Heart left ventricle (tissue), 16 donors: ENCODE measurements at regions not wholly inside any gene's neighbourhood (a gene's known extent, or its start where the extent isn't known, plus 50 kb on each side); places are given as distances from the start of the nearest gene placed in this dataset.
"Not testable (repeated sequence)": the region's sequence is repeated elsewhere in the genome, so short reads cannot be mapped to it uniquely, and the experiment has no call there.

Experiments
- ATAC-seq, 4 donors: fragments of 200-7000 bp; cut with Tn5 transposase; one replicate each; pipeline ENCODE4 v1.9.1; 2020 to 2022; ENCODE audit warnings: moderate library complexity in 4 of 4, mild to moderate bottlenecking in 3 of 4, moderate number of reproducible peaks in 1 of 4
- DNase-seq, 5 donors: peaks; one replicate each; pipeline ENCODE4 v3.0.0-alpha.2; 2020
- H3K27ac ChIP-seq, 12 donors: fragments of 200-600 bp; sonication (generic) in 4 of 12; one replicate each; pipeline versions ENCODE4 v1.5.0 to v1.8.0; 2016 to 2022; ENCODE audit warnings: mild to moderate bottlenecking in 2 of 12
- H3K27me3 ChIP-seq, 9 donors: fragments of 200-600 bp; sonication (generic) in 2 of 9; one replicate each; pipeline versions ENCODE4 v1.5.1 to v1.8.0; 2016 to 2022; ENCODE audit warnings: mild to moderate bottlenecking in 3 of 9
- H3K36me3 ChIP-seq, 9 donors: fragments of 200-600 bp; sonication (generic) in 2 of 9; one replicate each; pipeline versions ENCODE4 v1.5.0 to v1.8.0; 2018 to 2022; ENCODE audit warnings: mild to moderate bottlenecking in 2 of 9
- H3K4me1 ChIP-seq, 12 donors: fragments of 200-600 bp; sonication (generic) in 4 of 12; one replicate each; pipeline versions ENCODE4 v1.5.0 to v1.8.0; 2016 to 2022; ENCODE audit warnings: mild to moderate bottlenecking in 3 of 12
- H3K4me3 ChIP-seq, 12 donors: fragments of 200-600 bp; sonication (generic) in 4 of 12; one replicate each; pipeline versions ENCODE4 v1.5.0 to v1.8.0; 2017 to 2022; ENCODE audit warnings: mild to moderate bottlenecking in 9 of 12, moderate library complexity in 4 of 12
- H3K9me3 ChIP-seq, 12 donors: fragments of 200-600 bp; sonication (generic) in 4 of 12; one replicate each; pipeline versions ENCODE4 v1.5.0 to v1.8.0; 2016 to 2022; ENCODE audit warnings: mild to moderate bottlenecking in 1 of 12
- CTCF ChIP-seq, 12 donors: fragments of 200-600 bp; sonication (generic) in 4 of 12; IDR thresholded peaks; one replicate each; pipeline versions ENCODE4 v1.5.0 to v1.8.0; 2018 to 2022; ENCODE audit warnings: antibody characterized with exemption in 12 of 12, mild to moderate bottlenecking in 5 of 12
- POLR2A ChIP-seq, 2 donors: fragments of 450-650 bp; IDR thresholded peaks; one replicate each; pipeline ENCODE4 v1.6.1; 2017; ENCODE audit warnings: antibody characterized with exemption in 2 of 2, mild to moderate bottlenecking in 2 of 2, moderate library complexity in 2 of 2
- WGBS, 4 donors: extraction: QIAGEN DNeasy Blood & Tissue Kit in 2 of 4; methylation state at CpG; one replicate each; pipeline versions ENCODE4 v1.1.5 to v1.1.7; 2013 to 2018; 5-methylcytosine and 5-hydroxymethylcytosine counted together
- intact Hi-C, 10 donors: fragments of 100-400 bp; cut with DNase I; formaldehyde crosslinking; loops; one replicate each; pipeline versions ENCODE4 v1.11.1 to v1.14.2; 2022
- donor health status: ischemic (EF 13 %, LVEDD 7.1; RV severe dilation, severe dysfunction).
- donor health status: healthy with polysubstance abuse.
- donor health status: DM: no; HTN: yes; CAD: no.
- donor health status: DM: no; HTN: no; CAD: no.
- donor health status: ischemic (EF 25% LVEDD 6.9; RV normal size, moderate dysfunction).
- donor health status: ischemic (EF 25% LVEDD 5.7; RV mildly dilated, moderate dysfunction).
- donor health status: healthy.
- donor health status: DM: yes; HTN: yes; CAD: no.
- donor health status: ischemic (EF 35%, LVEDD 5.7; RV mildly dilated, moderate dysfunction).
- donor health status: nonischemic (EF 11% LVEDD 7.7; RV severe dilation, severe dysfunction).
- donor health status: DM: yes; HTN: yes; CAD: no.
- donor health status: PGD.
- donor health status: ischemic (EF 29% LVEDD 5.4; RV normal size, mild dysfunction).
- donor health status: nonischemic (EF 23%, LVEDD 6.1; RV moderate dilation, normal function).

GRCh38 chr2:89828416-89828815, 1136.9 kb downstream of the RPIA start:
- peaks cover 0 to 56% (median 1%) of the 10 kb centered on the region in 12 donors for H3K9me3 ChIP-seq
- H3K4me3 ChIP-seq, H3K36me3 ChIP-seq, intact Hi-C loops, H3K4me1 ChIP-seq, H3K27ac ChIP-seq, DNase-seq, ATAC-seq, H3K27me3 ChIP-seq: not testable (repeated sequence)
- WGBS, 4 donors, result 61 to 69% (median 63%) methylated on average over 4 of the region's 4 CpGs

- H3K27me3 ChIP-seq, H3K27ac ChIP-seq, H3K4me1 ChIP-seq, intact Hi-C loops, DNase-seq, H3K4me3 ChIP-seq, H3K36me3 ChIP-seq: not testable (repeated sequence)
- 49 to 62% (median 56%) methylated on average over 8 of the region's 8 CpGs for WGBS, 4 donors
- peak; percentile 34 to 58 (median 56) for ATAC-seq
- peaks cover 0 to 54% (median 1%) of the 10 kb centered on the region in 12 donors for H3K9me3 ChIP-seq
Measured at GRCh38 chr2:89828961-89829631, 1137.6 kb downstream of the RPIA start.

DNA sequence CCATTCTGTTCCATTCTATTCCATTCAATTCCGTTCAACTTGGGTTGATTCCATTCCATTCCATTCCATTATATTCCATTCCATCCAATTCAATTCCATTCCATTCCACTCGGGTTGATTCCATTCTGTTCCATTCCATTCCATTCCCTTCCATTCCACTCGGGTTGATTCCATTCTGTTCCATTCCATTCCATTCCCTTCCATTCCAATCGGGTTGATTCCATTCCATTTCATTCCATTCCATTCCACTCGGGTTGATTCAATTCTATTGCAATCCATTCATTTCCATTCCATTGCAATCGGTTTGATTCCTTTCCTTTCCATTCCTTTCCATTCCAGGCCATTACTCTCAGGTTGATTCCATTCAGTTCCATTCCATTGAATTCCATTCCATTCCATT, 1138.4 kb downstream of the RPIA start:
- Histone ChIP-seq H3K4me3 (no peak overlapping the region), H3K9me3 (peaks cover 0 to 49% (median 1%) of the 10 kb centered on the region in 12 donors), H3K27me3 (no peaks in the 10 kb centered on the region), H3K36me3 (no peaks in the 10 kb centered on the region), H3K4me1 (no peaks in the 10 kb centered on the region), H3K27ac (no peak overlapping the region)
- WGBS, 4 donors, result 65 to 79% (median 74%) methylated on average over 6 of the region's 6 CpGs
- DNase-seq (no peak), ATAC-seq (peak in 3 of 4 donors; percentile 28 to 40 (median 36))
- TF ChIP-seq POLR2A (IDR thresholded peaks at IDR 0.05), result no peak
- TF ChIP-seq CTCF (IDR thresholded peaks at IDR 0.05), result no peak
- intact Hi-C loops, result no loop called here

GRCh38 chr2:89830341-89831218, 1139.1 kb downstream of the RPIA start:
- intact Hi-C loops, H3K27me3 ChIP-seq, DNase-seq, H3K4me3 ChIP-seq, H3K36me3 ChIP-seq, H3K27ac ChIP-seq, H3K4me1 ChIP-seq: not testable (repeated sequence)
- ATAC-seq, result peak; percentile 64 to 73 (median 70)
- 62 to 67% (median 64%) methylated on average over 14 of the region's 14 CpGs for WGBS, 4 donors
- peaks cover 0 to 44% (median under 1%) of the 10 kb centered on the region in 12 donors for H3K9me3 ChIP-seq

- H3K27me3 ChIP-seq, result no peaks in the 10 kb centered on the region
- ATAC-seq, result no peak
- no peak overlapping the region for H3K4me3 ChIP-seq
- no peaks in the 10 kb centered on the region for H3K4me1 ChIP-seq
- TF ChIP-seq POLR2A (IDR thresholded peaks at IDR 0.05) (no peak), CTCF (IDR thresholded peaks at IDR 0.05) (no peak)
- no peaks in the 10 kb centered on the region for H3K36me3 ChIP-seq
- no peak for DNase-seq
- WGBS, 4 donors, result 62 to 74% (median 66%) methylated on average over 17 of the region's 17 CpGs
- intact Hi-C loops, result no loop called here
- no peak overlapping the region for H3K27ac ChIP-seq
- peaks cover 0 to 47% (median 4%) of the 10 kb centered on the region in 12 donors for H3K9me3 ChIP-seq
Measured at GRCh38 chr2:89831641-89832498, 1140.4 kb downstream of the RPIA start.
